ENCODE measurements at regions not wholly inside any gene's neighbourhood (a gene's known extent, or its start where the extent isn't known, plus 50 kb on each side); places are given as distances from the start of the nearest gene placed in this dataset.

GRCh38 chr2:240246173-240246820 lies 105.8 kb upstream of the OTOS start:
- WGBS, 2 donors: 93 to 97% methylated on average over 15 of the region's 15 CpGs
- Histone ChIP-seq H3K9me3 (no peaks in the 10 kb centered on the region), H3K4me3 (replicated peaks in 1 of 3) (no peak overlapping the region), H3K4me1 (peaks cover 0 to 15% of the 10 kb centered on the region in 2 donors), H3K36me3 (no peaks in the 10 kb centered on the region), H3K27ac (no peak overlapping the region), H3K27me3 (no peaks in the 10 kb centered on the region)
- TF ChIP-seq CTCF (IDR thresholded peaks at IDR 0.05) (no peak), POLR2A (IDR thresholded peaks at IDR 0.05) (no peak)
- intact Hi-C loops (cut with DNase I): no loop called here
- DNase-seq: no peak

- no peak overlapping the region for H3K27ac ChIP-seq
- H3K27me3 ChIP-seq: no peaks in the 10 kb centered on the region
- H3K4me3 ChIP-seq (replicated peaks in 1 of 3): no peak overlapping the region
- H3K4me1 ChIP-seq: peaks cover 0 to 23% of the 10 kb centered on the region in 2 donors
- no peak for TF ChIP-seq CTCF (IDR thresholded peaks at IDR 0.05)
- TF ChIP-seq POLR2A (IDR thresholded peaks at IDR 0.05): no peak
- intact Hi-C loops (cut with DNase I): no loop called here
- WGBS, 2 donors: 91% methylated on average over 3 to 10 of the region's 10 CpGs
- no peaks in the 10 kb centered on the region for H3K36me3 ChIP-seq
- no peaks in the 10 kb centered on the region for H3K9me3 ChIP-seq
- no peak for DNase-seq
Observed at GRCh38 chr2:240247241-240247867, 106.9 kb upstream of the OTOS start.

- no peaks in the 10 kb centered on the region for H3K27me3 ChIP-seq
- DNase-seq: no peak
- intact Hi-C loops (cut with DNase I): no loop called here
- no peak overlapping the region for H3K4me3 ChIP-seq (replicated peaks in 1 of 3)
- 44 to 68% methylated on average over 3 to 11 of the region's 17 CpGs for WGBS, 2 donors
- H3K27ac ChIP-seq: no peak overlapping the region
- H3K36me3 ChIP-seq: no peaks in the 10 kb centered on the region
- TF ChIP-seq CTCF (IDR thresholded peaks at IDR 0.05) (no peak), POLR2A (IDR thresholded peaks at IDR 0.05) (no peak)
- H3K4me1 ChIP-seq: peaks cover 0 to 23% of the 10 kb centered on the region in 2 donors
- H3K9me3 ChIP-seq: no peaks in the 10 kb centered on the region
Observed at GRCh38 chr2:240247868-240248720, 107.6 kb upstream of the OTOS start.

GRCh38 chr2:240248721-240249422 lies 108.4 kb upstream of the OTOS start:
- Histone ChIP-seq H3K27ac (no peak overlapping the region), H3K9me3 (no peaks in the 10 kb centered on the region), H3K4me1 (peaks cover 0 to 23% of the 10 kb centered on the region in 2 donors), H3K36me3 (no peaks in the 10 kb centered on the region), H3K4me3 (replicated peaks in 1 of 3) (no peak overlapping the region), H3K27me3 (no peaks in the 10 kb centered on the region)
- TF ChIP-seq CTCF (IDR thresholded peaks at IDR 0.05) (no peak), POLR2A (IDR thresholded peaks at IDR 0.05) (no peak)
- WGBS, 2 donors: 87 to 98% methylated on average over 8 to 13 of the region's 14 CpGs
- no peak for DNase-seq
- intact Hi-C loops (cut with DNase I): no loop called here
